ENCODE measurements at regions not wholly inside any gene's neighbourhood (a gene's known extent, or its start where the extent isn't known, plus 50 kb on each side); places are given as distances from the start of the nearest gene placed in this dataset.
"Not testable (repeated sequence)": the region's sequence is repeated elsewhere in the genome, so short reads cannot be mapped to it uniquely, and the experiment has no call there.

DNA sequence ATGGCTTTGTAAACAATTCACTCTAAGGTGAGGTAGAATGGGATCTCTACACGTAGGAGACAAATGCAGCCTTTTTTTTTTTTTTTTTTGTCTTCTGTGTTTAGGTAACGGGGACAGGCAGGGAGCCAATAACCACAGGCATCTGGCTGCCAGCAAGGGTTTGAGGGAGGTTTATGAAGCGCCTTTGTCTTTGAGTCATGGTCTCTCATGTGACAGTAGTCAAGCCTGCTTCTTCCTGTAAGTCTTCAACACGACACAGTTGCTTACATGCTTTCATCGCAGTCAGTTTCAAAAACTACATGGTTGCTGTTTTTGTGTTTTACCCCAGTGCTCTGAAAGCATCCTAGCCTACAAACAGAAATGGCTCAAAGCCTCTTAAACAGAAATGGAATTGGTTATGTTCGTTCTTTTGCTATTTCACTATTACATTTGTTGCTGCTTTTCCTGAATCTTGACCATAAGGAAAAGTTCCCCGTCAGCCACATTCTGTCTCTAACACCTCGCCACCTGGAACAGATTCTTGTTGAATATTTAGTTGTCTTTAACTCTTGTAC lies 127.8 kb upstream of the METTL14 start:
- ATAC-seq (ENCODE audit: low read depth) (no peak), DNase-seq (no peak)
- intact Hi-C loops (cut with micrococcal nuclease) = no loop called here
- Histone ChIP-seq H3K27me3 (replicated peaks in 1 of 4; ENCODE audit: control extremely low read depth in 1 of 4, control insufficient read depth in 3 of 4, insufficient read depth in 4 of 4, low read length in 3 of 4) (no peaks in the 10 kb centered on the region), H3K79me2 (ENCODE audit: control insufficient read depth, insufficient read depth, low read length) (no peaks in the 10 kb centered on the region), H3K36me3 (replicated peaks in 1 of 2; ENCODE audit: control extremely low read depth in 1 of 2, control insufficient read depth in 1 of 2, extremely low read depth in 1 of 2, insufficient read depth in 2 of 2, low read length in 1 of 2) (no peaks in the 10 kb centered on the region), H4K20me1 (ENCODE audit: control insufficient read depth, insufficient read depth, low read length, poor library complexity, severe bottlenecking) (no peaks in the 10 kb centered on the region), H3K4me3 (ENCODE audit: control extremely low read depth in 1 of 5, extremely low read depth in 1 of 5, insufficient read depth in 1 of 5, low read depth in 2 of 5, low read length in 4 of 5) (no peak overlapping the region), H2AFZ (ENCODE audit: insufficient read depth, low read depth, low read length, poor library complexity, severe bottlenecking) (no peak overlapping the region), H3K27ac (ENCODE audit: low read length in 2 of 2) (no peak overlapping the region), H3K9ac (ENCODE audit: low read length) (no peak overlapping the region), H3K9me3 (ENCODE audit: control extremely low read depth in 1 of 3, control insufficient read depth in 2 of 3, insufficient read depth in 1 of 3, low read length in 2 of 3) (no peaks in the 10 kb centered on the region), H3K4me1 (ENCODE audit: control insufficient read depth in 2 of 2, insufficient read depth in 2 of 2, low read length in 2 of 2) (no peaks in the 10 kb centered on the region), H3K4me2 (replicated peaks; ENCODE audit: low read depth, low read length, poor library complexity, severe bottlenecking) (no peak overlapping the region)
- Mint-ChIP-seq H3K27ac (no peak overlapping the region), H3K9me3 (ENCODE audit: insufficient read depth) (no peaks in the 10 kb centered on the region), H3K27me3 (peaks cover 11% of the 10 kb centered on the region), H3K4me1 (no peaks in the 10 kb centered on the region), H3K4me3 (no peak overlapping the region)
- ChIA-PET POLR2A (no interaction called here), CTCF (interaction anchor here (0.7 kb wide), 1 partner anchor 228 kb away, joined by 4 read pairs; no protein-coding TSS in a partner anchor)
- TF ChIP-seq, protein P1, sequence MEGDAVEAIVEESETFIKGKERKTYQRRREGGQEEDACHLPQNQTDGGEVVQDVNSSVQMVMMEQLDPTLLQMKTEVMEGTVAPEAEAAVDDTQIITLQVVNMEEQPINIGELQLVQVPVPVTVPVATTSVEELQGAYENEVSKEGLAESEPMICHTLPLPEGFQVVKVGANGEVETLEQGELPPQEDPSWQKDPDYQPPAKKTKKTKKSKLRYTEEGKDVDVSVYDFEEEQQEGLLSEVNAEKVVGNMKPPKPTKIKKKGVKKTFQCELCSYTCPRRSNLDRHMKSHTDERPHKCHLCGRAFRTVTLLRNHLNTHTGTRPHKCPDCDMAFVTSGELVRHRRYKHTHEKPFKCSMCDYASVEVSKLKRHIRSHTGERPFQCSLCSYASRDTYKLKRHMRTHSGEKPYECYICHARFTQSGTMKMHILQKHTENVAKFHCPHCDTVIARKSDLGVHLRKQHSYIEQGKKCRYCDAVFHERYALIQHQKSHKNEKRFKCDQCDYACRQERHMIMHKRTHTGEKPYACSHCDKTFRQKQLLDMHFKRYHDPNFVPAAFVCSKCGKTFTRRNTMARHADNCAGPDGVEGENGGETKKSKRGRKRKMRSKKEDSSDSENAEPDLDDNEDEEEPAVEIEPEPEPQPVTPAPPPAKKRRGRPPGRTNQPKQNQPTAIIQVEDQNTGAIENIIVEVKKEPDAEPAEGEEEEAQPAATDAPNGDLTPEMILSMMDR (IDR thresholded peaks at IDR 0.05) = no peak
- no peak for TF ChIP-seq EZH2 (IDR thresholded peaks at IDR 0.05; ENCODE audit: borderline replicate concordance, insufficient read depth, low read depth, low read length, poor library complexity, severe bottlenecking)
- WGBS (ENCODE audit: insufficient coverage) = 42% methylated on average over 2 of the region's 8 CpGs

- intact Hi-C loops (cut with micrococcal nuclease); POLR2A ChIA-PET; H3K4me3 ChIP-seq (ENCODE audit: control extremely low read depth in 1 of 5, extremely low read depth in 1 of 5, insufficient read depth in 1 of 5, low read depth in 2 of 5, low read length in 4 of 5); DNase-seq; H3K9ac ChIP-seq (ENCODE audit: low read length); H3K36me3 ChIP-seq (replicated peaks in 1 of 2; ENCODE audit: control extremely low read depth in 1 of 2, control insufficient read depth in 1 of 2, extremely low read depth in 1 of 2, insufficient read depth in 2 of 2, low read length in 1 of 2); H3K9me3 Mint-ChIP-seq (ENCODE audit: insufficient read depth); H3K27ac Mint-ChIP-seq; H3K9me3 ChIP-seq (ENCODE audit: control extremely low read depth in 1 of 3, control insufficient read depth in 2 of 3, insufficient read depth in 1 of 3, low read length in 2 of 3); H3K27ac ChIP-seq (ENCODE audit: low read length in 2 of 2); H3K4me2 ChIP-seq (replicated peaks; ENCODE audit: low read depth, low read length, poor library complexity, severe bottlenecking); H3K79me2 ChIP-seq (ENCODE audit: control insufficient read depth, insufficient read depth, low read length); CTCF ChIA-PET; ATAC-seq (ENCODE audit: low read depth); H3K4me3 Mint-ChIP-seq; H4K20me1 ChIP-seq (ENCODE audit: control insufficient read depth, insufficient read depth, low read length, poor library complexity, severe bottlenecking); H3K4me1 ChIP-seq (ENCODE audit: control insufficient read depth in 2 of 2, insufficient read depth in 2 of 2, low read length in 2 of 2); H2AFZ ChIP-seq (ENCODE audit: insufficient read depth, low read depth, low read length, poor library complexity, severe bottlenecking); H3K4me1 Mint-ChIP-seq; H3K27me3 ChIP-seq (replicated peaks in 1 of 4; ENCODE audit: control extremely low read depth in 1 of 4, control insufficient read depth in 3 of 4, insufficient read depth in 4 of 4, low read length in 3 of 4): not testable (repeated sequence)
- H3K27me3 Mint-ChIP-seq = peaks cover 11% of the 10 kb centered on the region
- WGBS (ENCODE audit: insufficient coverage) = no CpG with 5 or more reads among the region's 7 CpGs
Observed at GRCh38 chr4:118558188-118558587, 127.0 kb upstream of the METTL14 start.

- not testable (repeated sequence) for H3K4me3 ChIP-seq (ENCODE audit: control extremely low read depth in 1 of 5, extremely low read depth in 1 of 5, insufficient read depth in 1 of 5, low read depth in 2 of 5, low read length in 4 of 5); H3K4me3 Mint-ChIP-seq
Observed at GRCh38 chr4:118561559-118561958, 123.6 kb upstream of the METTL14 start.

More at GRCh38 chr4:118561559-118561958, 123.6 kb upstream of the METTL14 start:
- H3K27me3 ChIP-seq (replicated peaks in 1 of 4; ENCODE audit: control extremely low read depth in 1 of 4, control insufficient read depth in 3 of 4, insufficient read depth in 4 of 4, low read length in 3 of 4); H3K9ac ChIP-seq (ENCODE audit: low read length); H3K79me2 ChIP-seq (ENCODE audit: control insufficient read depth, insufficient read depth, low read length); H3K9me3 Mint-ChIP-seq (ENCODE audit: insufficient read depth); H3K27ac Mint-ChIP-seq; DNase-seq; POLR2A ChIA-PET; H3K36me3 ChIP-seq (replicated peaks in 1 of 2; ENCODE audit: control extremely low read depth in 1 of 2, control insufficient read depth in 1 of 2, extremely low read depth in 1 of 2, insufficient read depth in 2 of 2, low read length in 1 of 2); H3K4me2 ChIP-seq (replicated peaks; ENCODE audit: low read depth, low read length, poor library complexity, severe bottlenecking); H2AFZ ChIP-seq (ENCODE audit: insufficient read depth, low read depth, low read length, poor library complexity, severe bottlenecking); H3K27ac ChIP-seq (ENCODE audit: low read length in 2 of 2); H3K4me1 Mint-ChIP-seq; H4K20me1 ChIP-seq (ENCODE audit: control insufficient read depth, insufficient read depth, low read length, poor library complexity, severe bottlenecking); H3K4me1 ChIP-seq (ENCODE audit: control insufficient read depth in 2 of 2, insufficient read depth in 2 of 2, low read length in 2 of 2); intact Hi-C loops (cut with micrococcal nuclease); CTCF ChIA-PET; ATAC-seq (ENCODE audit: low read depth); H3K9me3 ChIP-seq (ENCODE audit: control extremely low read depth in 1 of 3, control insufficient read depth in 2 of 3, insufficient read depth in 1 of 3, low read length in 2 of 3): not testable (repeated sequence)
- H3K27me3 Mint-ChIP-seq = peaks cover 11% of the 10 kb centered on the region

Data from B cell (primary cell).